Retinal pigment epithelial cell (primary cell): ENCODE measurements at regions not wholly inside any gene's neighbourhood (a gene's known extent, or its start where the extent isn't known, plus 50 kb on each side); places are given as distances from the start of the nearest gene placed in this dataset.

Experiments used
- DNase-seq: peaks from one replicate; pipeline ENCODE4 v3.0.0-alpha.2; 2010; ENCODE audit warnings: low read depth
- H3K4me3 ChIP-seq: 2 replicates; pipeline ENCODE4 v1.5.1; 2011; ENCODE audit warnings: mild to moderate bottlenecking, low read length, control low read depth, moderate library complexity
- CTCF ChIP-seq: conservative IDR thresholded peaks from 2 replicates; pipeline ENCODE4 v1.5.1; 2011; ENCODE audit warnings: low read depth, low read length, control low read depth, inconsistent platforms

- H3K4me3 ChIP-seq: no peak overlapping the region
- TF ChIP-seq CTCF: no peak
- DNase-seq: no peak
These were observed 126.6 kb upstream of the FAM9C start for GRCh38 chrX:13170966-13171558.

GRCh38 chrX:13169684-13170083 is 125.3 kb upstream of the FAM9C start:
- TF ChIP-seq CTCF: no peak
- no peak for DNase-seq
- H3K4me3 ChIP-seq: no peak overlapping the region

- DNase-seq: no peak
- no peak overlapping the region for H3K4me3 ChIP-seq
- TF ChIP-seq CTCF: no peak
These were observed 123.8 kb upstream of the FAM9C start for GRCh38 chrX:13168269-13168668.

- no peak overlapping the region for H3K4me3 ChIP-seq
- TF ChIP-seq CTCF: no peak
- no peak for DNase-seq
These were observed 123.2 kb upstream of the FAM9C start for GRCh38 chrX:13167481-13168231.

GRCh38 chrX:13165266-13166189 is 121.1 kb upstream of the FAM9C start:
- no peak overlapping the region for H3K4me3 ChIP-seq
- TF ChIP-seq CTCF: no peak
- DNase-seq: no peak

GRCh38 chrX:13164611-13165010 is 120.2 kb upstream of the FAM9C start:
- TF ChIP-seq CTCF: no peak
- DNase-seq: no peak
- H3K4me3 ChIP-seq: no peak overlapping the region
